ENCODE measurements at regions not wholly inside any gene's neighbourhood (a gene's known extent, or its start where the extent isn't known, plus 50 kb on each side); places are given as distances from the start of the nearest gene placed in this dataset.
"Not testable (repeated sequence)": the region's sequence is repeated elsewhere in the genome, so short reads cannot be mapped to it uniquely, and the experiment has no call there.

DNA sequence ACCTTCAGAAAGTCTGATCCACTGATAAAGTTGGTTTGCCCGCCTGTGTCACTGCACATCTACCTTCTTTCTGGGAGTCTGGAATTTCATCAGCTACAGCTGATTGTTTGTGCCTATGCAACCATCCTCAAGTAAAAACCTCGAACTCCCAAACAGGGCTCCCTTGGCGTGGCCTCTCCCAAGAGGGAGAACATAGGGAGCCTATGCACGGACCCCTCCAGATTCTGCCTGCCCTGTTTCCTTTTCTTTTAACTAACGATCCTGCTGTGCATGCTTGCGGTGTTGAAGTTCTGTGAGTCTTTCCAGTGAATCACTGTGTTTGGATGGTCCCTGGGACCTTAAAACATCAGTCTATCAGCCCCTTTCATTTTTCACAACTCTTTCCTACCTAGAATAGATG is 226.9 kb upstream of the SEMA3D start:
- no peak for DNase-seq (ENCODE audit: low read depth)

DNA sequence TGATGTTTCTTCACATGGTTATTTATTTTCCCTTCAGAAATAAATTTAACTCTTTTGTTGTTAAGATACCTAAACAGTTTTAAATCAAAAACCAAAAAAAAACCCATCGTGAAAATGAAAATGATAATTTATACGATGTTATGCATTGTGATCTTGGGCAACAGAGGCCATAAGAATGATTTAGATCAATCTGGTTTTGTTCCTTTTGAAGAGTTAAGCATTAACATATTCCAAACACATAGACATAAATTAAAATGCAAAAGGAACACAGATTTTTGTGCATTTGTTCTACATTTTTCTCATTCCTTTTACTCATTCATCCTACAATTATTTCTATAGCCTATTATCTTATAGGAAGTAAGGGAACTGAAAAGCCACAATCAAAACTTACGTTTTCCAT is 226.1 kb upstream of the SEMA3D start:
- no peak for DNase-seq (ENCODE audit: low read depth)

DNA sequence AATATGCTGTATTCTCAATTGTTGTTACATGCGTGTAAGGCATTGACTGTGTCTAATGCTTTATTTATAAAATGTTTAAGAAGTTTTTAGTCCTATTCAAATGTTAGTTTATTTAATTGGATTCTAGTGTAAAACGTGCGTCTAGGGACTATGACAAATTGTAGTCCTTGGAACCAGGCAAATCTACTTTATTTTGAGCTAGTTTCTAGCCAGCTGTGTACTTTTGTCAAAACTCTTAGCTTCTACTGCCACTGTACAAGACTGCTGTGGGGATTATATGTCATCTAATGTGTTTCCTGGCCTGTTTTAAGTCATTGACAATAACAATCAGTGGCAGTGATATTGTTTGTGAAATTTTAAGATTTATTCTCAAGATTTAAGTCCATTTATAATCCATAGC is 220.5 kb upstream of the SEMA3D start:
- no peak for DNase-seq (ENCODE audit: low read depth)

DNA sequence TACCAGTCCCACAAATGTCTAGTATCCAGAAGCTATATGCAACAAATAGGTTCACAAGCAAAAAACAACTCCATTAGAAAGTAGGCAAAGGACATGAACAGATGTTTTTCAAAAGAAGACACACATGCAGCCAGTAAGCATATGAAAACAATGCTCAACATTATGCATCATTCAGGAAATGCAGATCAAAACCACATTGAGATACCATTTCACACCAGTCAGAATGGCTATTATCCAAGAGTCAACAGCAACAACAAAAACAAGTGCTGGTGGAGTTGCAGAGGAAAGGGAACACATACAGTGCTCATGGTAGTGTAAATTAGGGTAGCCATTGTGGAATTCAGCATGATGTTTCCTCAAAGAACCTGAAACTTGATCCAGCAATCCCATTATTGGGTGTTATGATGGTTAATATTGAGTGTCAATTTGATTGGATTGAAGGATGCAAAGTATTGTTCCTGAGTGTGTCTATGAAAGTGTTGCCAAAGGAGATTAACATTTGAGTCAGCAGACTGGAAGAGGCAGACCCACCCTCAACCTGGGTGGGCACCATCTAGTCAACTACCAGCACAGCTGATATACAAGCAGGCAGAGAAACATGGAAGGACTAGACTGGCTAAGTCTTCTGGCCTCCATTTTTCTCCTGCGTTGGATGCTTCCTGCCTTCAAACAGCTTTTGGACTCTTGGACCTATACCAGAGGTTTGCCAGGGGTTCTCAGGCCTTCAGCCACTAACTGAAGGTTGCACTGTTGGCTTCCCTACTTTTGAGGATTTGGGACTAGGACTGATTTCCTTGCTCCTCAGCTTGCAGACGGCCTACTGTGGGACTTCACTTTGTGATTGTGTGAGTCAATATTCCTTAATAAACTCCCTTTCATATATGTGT is 218.4 kb upstream of the SEMA3D start:
- peak; percentile 1 for DNase-seq (ENCODE audit: low read depth)

DNA sequence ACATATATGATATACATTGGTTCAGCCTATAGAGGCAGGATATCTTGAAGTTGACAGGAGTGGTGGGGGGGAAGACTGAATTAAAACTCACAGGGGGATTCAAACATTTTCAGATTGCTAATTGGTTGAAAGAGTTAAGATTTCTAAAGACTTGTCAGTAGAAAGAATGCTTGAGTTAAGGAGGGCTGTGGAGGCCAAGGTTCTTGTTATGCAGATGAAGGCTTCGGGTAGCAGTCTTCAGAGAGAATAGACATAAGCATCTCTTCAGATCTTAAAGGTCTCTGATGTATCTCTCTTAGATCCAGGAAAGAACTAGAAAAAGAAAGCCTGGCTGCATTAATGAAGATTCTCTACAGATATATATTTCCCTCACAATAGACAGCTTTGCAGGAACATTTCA is 209.8 kb upstream of the SEMA3D start:
- DNase-seq (ENCODE audit: low read depth), result no peak

DNA sequence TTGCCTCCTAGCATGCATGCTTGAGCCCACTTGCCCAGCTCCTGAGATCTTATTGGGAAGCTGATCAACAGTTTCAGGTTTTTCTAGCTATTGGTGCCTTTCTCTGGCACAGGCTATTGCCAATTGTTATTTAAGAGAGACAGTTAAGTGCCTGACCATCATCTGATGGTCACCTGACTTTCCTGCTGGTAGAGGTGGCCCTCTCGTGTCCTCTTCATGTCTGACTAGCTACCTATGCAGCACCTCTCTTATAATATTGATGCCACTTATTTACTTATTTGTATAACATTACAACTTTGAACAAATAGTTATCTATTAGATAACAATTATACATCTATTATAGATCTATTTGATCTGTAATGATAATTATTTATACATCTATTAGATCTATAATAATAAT is 205.9 kb upstream of the SEMA3D start:
- no peak for DNase-seq (ENCODE audit: low read depth)

DNA sequence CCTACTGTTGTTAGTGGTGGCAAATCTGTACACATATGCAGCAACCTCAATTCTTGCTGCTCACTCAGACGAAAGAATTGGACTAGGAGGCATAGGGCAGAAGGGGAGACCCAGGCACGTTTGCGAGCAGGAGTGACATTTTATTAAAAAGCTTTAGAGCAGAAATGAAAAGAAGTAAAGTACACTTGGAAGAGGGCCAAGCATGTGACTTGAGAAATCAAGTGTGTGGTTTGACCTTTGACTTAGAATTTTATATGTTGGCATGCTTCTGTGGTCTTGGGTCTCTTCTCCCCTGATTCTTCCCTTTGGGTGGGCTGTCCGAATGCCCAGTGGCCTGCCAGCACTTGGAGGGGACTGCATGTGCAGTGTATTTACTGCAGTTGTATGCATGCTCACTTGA is 205.5 kb upstream of the SEMA3D start:
- DNase-seq (ENCODE audit: low read depth), result no peak

DNA sequence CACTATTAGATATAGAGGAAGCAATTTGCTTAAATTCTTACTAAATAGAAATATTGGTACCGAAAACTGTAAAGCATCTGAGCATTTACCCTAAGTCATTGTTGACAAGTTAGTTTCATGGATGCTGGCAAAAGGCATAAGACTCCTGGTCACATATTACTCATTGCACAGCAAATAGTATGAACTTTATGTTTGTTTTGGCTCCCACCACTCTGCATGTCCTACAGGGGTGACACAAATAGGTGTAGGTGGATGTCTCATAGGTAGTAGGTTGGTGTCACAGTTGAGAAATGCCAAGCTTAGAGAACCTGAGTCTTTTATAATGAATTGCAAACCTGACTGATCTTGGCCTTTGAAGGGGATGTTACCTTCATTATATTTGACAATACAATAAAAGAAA is 199.6 kb upstream of the SEMA3D start:
- DNase-seq (ENCODE audit: low read depth), result no peak

DNA sequence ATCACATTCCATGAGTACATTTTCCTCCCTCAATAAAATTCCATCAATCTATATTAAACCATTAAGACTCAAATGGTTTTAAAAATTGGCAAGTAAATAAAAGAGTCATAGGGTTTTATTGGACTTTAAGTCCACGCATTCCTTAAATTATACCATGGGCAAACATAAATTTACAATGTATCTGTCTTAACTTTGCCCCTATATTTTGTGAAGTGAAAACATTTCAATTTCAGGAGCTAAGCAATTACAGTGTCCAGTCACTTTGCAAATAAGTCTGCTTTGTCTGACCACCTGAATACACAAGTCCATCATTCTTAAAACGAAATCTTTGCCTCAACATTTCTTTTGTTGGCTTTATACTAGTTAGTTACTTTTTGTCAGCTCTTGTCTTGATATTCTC is 197.5 kb upstream of the SEMA3D start:
- no peak for DNase-seq (ENCODE audit: low read depth)

DNA sequence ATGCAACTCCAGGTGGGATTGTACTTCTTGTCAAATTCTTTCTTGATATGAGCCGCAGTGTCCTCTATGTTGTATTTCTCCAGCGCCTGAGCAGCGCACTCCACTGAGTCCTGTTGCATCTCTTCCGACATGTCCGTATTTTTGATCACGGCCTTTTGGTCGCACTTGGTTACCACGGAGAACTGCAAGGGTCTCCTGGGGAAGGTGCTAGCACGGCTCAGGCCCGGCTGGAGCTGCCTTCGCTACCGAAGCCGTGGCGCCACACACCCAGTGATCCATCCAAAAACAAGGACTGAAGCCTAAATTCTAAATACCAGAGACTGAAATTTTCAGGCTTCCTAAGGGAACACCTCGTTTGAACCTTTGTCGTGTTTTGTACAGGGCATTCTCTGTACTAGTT is 194.4 kb upstream of the SEMA3D start:
- no peak for DNase-seq (ENCODE audit: low read depth)

DNA sequence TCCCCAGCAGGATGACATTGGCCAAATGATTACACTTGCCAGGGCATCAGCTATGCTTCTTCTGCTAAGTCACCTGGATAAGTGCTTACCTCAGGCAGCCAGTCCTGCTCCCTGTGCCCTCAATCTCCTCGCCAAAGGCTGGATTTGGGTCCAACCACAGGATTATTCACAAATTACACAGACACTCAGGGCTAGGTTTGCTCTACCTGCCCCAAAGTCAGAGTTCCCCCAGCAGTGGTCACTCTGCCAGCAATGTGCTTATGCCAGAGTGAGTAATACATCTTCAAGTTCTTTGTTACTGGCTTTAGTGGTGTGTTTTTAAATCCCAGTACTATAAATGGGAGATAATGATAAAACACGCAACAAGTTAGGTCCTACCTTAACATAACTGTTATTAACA is 189.7 kb upstream of the SEMA3D start:
- DNase-seq (ENCODE audit: low read depth), result no peak

DNA sequence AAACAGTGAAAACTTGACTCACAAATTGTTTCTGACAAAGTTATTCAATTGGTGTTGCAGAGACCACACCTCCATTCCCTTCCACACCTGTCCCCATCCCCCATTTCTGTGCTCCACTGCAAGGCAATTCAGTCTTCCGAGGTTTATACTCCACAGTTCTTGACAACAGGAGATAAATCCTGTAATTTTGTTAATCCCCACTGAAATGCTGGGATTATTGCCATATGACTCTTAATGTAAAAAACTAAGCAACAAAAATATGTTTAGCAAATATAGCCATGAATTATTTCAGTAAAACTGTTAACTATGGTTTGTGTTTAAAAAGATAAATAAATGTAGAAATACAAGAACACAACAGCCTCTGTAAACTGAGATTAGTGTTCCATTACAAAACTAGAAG is 170.1 kb upstream of the SEMA3D start:
- no peak for DNase-seq (ENCODE audit: low read depth)

DNA sequence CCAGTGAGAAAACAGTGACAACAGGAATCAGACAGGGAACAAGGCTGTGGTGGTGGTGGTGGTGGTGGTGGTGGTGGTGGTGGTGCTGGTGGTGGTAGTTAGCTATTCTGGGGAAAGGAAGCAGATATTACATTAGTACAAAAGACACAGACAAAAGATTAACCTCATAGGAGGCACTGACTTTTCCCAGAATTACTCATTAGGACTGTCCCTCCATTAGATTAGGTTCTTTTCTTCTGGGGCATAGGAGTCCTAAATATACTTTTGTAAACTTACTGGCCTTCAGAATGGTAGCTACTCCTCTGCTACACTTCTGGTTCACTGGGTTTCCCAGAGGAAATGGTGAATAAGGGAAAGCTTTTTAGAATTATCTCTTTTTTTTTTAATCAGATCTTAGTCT is 156.6 kb upstream of the SEMA3D start:
- DNase-seq (ENCODE audit: low read depth), result no peak

DNA sequence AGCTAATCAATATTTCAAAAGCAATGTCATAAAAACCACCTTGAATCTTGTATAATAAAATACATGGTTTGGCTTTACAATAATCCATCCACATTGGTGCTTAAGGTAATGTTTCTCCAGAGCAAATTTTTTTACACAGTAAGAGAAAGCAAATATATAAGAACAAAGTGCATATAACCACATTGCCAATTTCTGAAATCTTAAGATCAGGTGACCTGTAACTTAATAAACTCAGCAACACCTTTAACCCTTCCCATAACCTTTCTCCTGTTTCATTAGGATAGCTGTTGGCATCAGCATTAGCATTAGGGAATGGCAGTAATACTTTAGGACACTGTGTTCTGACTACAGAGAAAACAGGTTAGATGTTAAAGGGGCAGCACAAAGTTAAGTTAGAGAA is 155.9 kb upstream of the SEMA3D start:
- no peak for DNase-seq (ENCODE audit: low read depth)

DNA sequence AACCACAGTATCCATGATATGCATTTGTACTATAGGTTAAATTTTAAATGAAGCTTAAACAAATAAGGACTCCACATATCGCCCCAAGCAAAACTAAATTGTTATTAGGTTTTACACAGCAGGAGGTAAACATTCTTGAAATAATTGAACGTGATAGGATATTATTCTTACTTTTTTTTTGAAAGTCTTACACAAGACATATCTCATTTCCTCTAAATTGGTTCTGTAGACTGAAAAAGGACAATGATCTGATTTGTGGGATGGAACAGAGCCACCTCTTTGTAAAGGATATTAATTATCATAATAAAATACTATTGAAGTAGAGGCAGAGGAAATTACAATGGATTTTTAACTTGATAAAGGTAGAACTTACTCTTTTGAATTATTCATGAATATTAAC is 155.1 kb upstream of the SEMA3D start:
- no peak for DNase-seq (ENCODE audit: low read depth)

DNA sequence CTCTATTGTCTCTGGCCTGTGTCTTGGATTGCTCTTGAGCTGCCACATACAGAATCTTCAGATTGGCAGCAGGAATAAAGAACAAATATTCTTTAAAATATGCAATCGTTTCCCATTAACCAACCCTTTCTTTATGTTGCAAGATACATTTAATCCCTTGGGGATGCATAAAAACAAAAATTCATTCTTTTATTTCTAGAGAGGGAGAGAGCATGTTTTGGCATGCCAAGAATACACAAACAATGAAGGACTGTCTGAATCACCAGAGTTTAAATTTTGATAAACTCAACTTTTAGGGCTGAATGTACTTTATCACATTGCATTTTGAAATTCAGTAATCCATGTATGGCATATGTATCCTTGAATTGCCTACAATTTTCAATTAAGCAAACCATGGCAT is 154.3 kb upstream of the SEMA3D start:
- no peak for DNase-seq (ENCODE audit: low read depth)

DNA sequence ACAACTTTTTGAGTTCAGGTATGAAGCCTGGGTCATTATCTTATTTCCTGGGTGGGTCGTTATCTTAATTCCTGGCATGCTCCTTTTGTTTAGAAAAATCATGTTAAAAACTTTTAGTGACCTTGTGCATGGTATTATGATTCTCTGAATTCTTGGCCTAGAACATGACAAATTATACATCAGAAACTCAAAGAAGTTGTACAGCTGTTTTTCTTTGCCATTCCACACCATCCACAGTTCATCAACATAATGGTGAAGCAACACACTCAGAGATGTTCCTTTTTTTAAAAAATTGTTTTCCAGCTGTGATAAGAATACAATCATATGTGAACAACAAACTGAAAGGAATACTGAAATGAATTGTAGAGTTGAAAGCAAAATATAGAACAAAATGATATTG is 149.2 kb upstream of the SEMA3D start:
- DNase-seq (ENCODE audit: low read depth), result no peak

DNA sequence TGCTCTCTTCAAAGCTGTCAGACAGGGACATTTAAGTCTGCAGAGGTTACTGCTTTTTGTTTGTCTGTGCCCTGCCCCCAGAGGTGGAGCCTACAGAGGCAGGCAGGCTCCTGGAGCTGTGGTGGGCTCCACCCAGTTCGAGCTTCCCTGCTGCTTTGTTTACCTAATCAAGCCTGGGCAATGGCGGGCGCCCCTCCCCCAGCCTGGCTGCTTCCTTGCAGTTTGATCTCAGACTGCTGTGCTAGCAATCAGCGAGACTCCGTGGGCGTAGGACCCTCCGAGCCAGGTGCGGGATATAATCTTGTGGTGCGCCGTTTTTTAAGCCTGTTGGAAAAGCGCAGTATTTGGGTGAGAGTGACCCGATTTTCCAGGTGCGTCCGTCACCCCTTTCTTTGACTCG is 148.3 kb upstream of the SEMA3D start:
- not testable (repeated sequence) for DNase-seq (ENCODE audit: low read depth)

DNA sequence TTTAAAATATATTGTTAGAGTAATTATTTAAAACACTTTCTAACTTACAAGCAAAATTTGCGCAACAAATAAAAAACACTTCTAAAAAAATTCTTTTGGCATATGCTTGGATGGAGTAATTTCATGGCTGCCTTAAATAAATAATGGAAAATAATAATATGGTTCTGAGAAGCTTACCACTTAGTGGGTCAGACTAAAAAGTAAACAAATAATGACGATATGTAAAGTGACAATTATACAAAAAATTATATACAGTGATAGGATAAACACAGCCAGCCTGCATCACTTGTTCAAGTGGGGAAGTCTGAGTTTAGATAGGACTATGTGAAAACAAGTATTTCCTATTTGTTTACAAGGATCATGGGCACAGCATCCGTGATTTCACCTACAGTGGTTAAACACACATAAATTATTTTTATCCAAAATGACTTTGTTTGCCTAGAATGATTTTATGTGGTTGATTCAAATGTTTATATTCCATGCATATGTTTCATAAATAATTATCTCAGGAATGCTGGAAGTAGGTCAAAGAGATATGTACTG is 141.7 kb upstream of the SEMA3D start:
- DNase-seq (ENCODE audit: low read depth), result peak; percentile 5

DNA sequence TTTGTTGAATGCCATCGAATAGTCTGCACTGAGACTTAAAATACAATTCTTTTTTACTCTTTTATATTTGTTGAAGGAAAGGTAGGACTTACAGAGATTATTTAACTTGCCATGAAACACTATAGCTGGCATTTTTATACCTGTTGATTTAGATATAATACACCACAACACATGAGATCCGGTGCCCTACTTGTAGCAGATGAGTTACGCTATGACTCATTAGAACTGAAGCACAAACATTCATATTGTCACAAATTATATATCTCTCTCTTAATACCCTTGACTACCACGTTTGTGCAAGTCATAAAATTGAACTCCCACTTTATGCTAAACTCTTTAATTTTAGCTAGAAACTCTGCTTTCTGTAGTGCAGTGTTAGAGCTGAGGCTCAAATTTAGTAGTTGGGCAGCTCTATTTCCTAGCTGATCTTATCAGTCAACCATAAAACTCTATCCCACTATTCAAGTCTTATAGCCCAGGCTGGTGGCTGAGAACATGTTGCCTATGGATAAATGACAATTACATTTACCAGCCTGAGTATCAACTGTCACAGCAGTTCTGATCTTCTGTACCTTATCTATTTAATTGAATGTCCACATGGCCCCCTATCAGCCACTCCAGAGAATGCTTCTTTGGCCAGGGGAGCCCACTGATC is 137.4 kb upstream of the SEMA3D start:
- no peak for DNase-seq (ENCODE audit: low read depth)

DNA sequence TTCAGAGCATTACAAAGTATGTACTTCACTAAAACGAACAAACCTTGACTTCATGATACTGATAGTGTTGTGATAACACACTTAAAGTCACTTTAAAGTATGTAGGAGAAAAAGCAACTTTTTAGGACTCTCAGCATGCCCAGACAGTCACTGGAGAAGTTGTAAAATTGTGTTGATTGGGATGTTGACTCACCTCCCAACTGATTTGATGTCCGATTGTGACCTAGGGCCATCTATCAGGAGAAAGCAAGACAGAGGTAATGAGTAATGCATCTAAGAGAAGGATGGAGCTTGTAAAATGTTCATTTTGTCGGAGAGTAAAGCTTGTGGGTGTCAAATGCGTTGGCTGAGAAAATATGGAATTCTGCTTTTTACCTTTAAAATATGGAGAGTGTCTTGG is 135.4 kb upstream of the SEMA3D start:
- no peak for DNase-seq (ENCODE audit: low read depth)

DNA sequence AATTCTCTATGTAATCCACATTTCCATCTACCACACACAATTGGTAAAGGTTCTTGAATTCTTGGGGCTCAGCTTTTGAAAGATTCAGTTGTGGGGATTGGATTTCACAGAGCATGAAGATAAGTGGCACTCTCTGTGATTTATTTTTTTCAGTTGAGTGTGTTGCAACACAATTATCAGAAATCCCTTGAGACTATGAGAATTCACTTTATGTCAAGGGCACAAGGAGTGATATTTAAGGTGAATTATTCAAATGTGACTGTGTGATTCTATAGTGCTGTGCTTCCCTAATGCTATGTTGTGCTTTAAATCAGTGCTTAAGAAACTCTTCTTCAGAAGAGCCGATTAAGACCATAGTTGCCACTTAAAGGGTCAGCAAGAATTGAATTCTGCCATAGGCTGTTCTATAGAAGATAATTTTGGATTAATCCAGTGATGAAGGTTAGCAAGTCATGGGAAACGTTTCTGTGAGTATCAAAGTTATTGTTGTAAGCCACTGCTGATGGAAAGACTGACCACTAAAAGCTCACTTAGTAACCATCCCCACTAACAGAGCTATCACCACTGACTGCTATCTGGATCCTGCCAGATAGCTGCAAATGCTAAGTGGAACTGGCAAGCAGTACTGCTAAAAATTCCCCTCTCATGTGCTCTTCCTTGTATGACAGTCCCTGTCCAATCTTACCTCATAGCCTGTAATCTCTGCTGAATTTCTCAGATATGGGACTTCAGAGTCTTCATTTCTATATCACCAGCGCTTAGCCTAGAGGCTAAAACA is 134.0 kb upstream of the SEMA3D start:
- DNase-seq (ENCODE audit: low read depth), result no peak

DNA sequence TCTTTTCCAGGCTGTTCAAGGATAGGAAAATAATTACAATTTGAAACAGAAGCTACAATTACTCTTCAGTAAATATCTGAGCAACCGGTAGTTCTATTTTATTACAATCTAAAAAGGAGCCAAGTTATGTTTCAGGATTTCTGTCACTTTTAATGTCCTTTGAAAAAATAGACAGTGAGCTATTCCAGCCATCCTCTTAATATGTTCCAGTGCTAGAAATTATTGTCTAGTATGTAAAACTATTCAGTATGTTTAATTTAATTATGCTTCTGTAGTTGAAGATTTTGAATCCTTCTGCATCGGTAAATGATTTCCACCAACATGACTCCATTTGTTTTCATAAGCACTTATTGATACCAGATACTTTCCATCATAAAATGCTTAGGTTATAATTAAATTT is 129.6 kb upstream of the SEMA3D start:
- DNase-seq (ENCODE audit: low read depth), result no peak

All from amniotic epithelial cell (primary cell).